Right lobe of liver (tissue), 4 donors: ENCODE measurements at regions not wholly inside any gene's neighbourhood (a gene's known extent, or its start where the extent isn't known, plus 50 kb on each side); places are given as distances from the start of the nearest gene placed in this dataset.

Experiments
- POLR2A ChIP-seq: fragments of 450-650 bp; IDR thresholded peaks from one replicate; pipeline ENCODE4 v1.6.1; 2017; ENCODE audit warnings: antibody characterized with exemption, mild to moderate bottlenecking
- TF ChIP-seq, protein P1 (sequence below), 4 donors: fragments of 200-600 bp in 3 of 4; fragments of 450-650 bp in 1 of 4; IDR thresholded peaks; one replicate each; pipeline versions ENCODE4 v1.5.1 to v1.8.0; 2016 to 2022; ENCODE audit warnings: antibody characterized with exemption in 4 of 4, mild to moderate bottlenecking in 2 of 4
- donor health status: DM: no; HTN: no; CAD: no.
- donor health status: DM: no; HTN: no; CAD: no.
- donor health status: DM: no; HTN: yes; CAD: no.

DNA sequence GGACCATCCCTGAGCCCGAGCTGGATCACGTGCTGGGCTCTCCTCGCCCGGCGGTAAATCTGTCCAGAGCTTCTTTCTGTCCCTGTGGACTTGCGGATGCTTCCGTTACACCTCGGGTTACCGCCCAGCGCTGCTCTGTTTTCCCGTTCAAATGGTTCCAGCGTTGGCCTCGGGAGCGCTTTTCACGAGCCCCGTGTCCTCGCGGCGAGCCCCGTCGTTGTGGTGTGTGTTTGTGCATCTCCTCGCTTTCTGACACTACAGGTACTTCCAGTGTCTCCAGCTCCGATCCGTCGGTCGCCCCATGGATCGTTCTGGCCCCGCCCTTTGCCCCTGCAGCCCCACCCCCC, 77.4 kb downstream of the RTP5 start:
- TF ChIP-seq, protein P1, sequence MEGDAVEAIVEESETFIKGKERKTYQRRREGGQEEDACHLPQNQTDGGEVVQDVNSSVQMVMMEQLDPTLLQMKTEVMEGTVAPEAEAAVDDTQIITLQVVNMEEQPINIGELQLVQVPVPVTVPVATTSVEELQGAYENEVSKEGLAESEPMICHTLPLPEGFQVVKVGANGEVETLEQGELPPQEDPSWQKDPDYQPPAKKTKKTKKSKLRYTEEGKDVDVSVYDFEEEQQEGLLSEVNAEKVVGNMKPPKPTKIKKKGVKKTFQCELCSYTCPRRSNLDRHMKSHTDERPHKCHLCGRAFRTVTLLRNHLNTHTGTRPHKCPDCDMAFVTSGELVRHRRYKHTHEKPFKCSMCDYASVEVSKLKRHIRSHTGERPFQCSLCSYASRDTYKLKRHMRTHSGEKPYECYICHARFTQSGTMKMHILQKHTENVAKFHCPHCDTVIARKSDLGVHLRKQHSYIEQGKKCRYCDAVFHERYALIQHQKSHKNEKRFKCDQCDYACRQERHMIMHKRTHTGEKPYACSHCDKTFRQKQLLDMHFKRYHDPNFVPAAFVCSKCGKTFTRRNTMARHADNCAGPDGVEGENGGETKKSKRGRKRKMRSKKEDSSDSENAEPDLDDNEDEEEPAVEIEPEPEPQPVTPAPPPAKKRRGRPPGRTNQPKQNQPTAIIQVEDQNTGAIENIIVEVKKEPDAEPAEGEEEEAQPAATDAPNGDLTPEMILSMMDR (IDR thresholded peaks at IDR 0.05) = no peak
- no peak for TF ChIP-seq POLR2A
